Motor neuron (in vitro differentiated cells): ENCODE measurements at regions not wholly inside any gene's neighbourhood (a gene's known extent, or its start where the extent isn't known, plus 50 kb on each side); places are given as distances from the start of the nearest gene placed in this dataset.

Experiments used
- ATAC-seq, 8 experiments: fragments of 200-7000 bp; cut with Tn5 transposase; replicated peaks in 6 of 8; 2 replicates each; pipeline ENCODE4 v1.8.0; 2021; ENCODE audit warnings: mild to moderate bottlenecking in 8 of 8, moderate library complexity in 8 of 8
- H3K27ac ChIP-seq, 2 donors: fragments of 250-450 bp; sonication (Bioruptor Pico); 2 replicates each; pipeline ENCODE4 v1.9.0; 2021; ENCODE audit warnings: antibody characterized with exemption in 2 of 2, mild to moderate bottlenecking in 2 of 2, moderate library complexity in 1 of 2
- H3K4me1 ChIP-seq, 2 donors: fragments of 250-450 bp; sonication (Bioruptor Pico); replicated peaks in 1 of 2; 2 replicates each; pipeline ENCODE4 v1.6.1; 2021; ENCODE audit warnings: antibody characterized with exemption in 2 of 2, mild to moderate bottlenecking in 2 of 2, moderate library complexity in 1 of 2
- H3K4me3 ChIP-seq, 5 donors: fragments of 250-450 bp; sonication (Bioruptor Pico); 2 replicates each; pipeline ENCODE4 v1.9.0; 2021; ENCODE audit warnings: antibody characterized with exemption in 5 of 5, mild to moderate bottlenecking in 5 of 5, moderate library complexity in 4 of 5
- WGBS, 10 experiments: fragments of 450-650 bp; shearing (Covaris generic); methylation state at CpG; one replicate each; pipeline ENCODE4 v1.0.0; 2022; 5-methylcytosine and 5-hydroxymethylcytosine counted together
- in situ Hi-C, 9 experiments: fragments of 400-800 bp; cut with MboI; loops; one replicate each; pipeline ENCODE4 v1.15.0; 2021; ENCODE audit warnings: low sequenced_read_pairs in 9 of 9, low pct_unique_long_range_greater_than_20kb in 2 of 9; ENCODE audit not compliant: unreplicated experiment in 9 of 9

GRCh38 chr3:153753035-153753434, 368.2 kb upstream of the ARHGEF26 start:
- Histone ChIP-seq H3K27ac (no peak overlapping the region), H3K4me3 (no peak overlapping the region), H3K4me1 (no peaks in the 10 kb centered on the region)
- no peak for ATAC-seq
- WGBS, 10 experiments, result 0 to 100% (median 73%) methylated on average over 1 to 2 of the region's 2 CpGs; no CpG with 5 or more reads in 1 of the 10 experiments
- in situ Hi-C loops, result loop anchor here in 4 of 9 experiments (25.0 kb wide), 4 partner anchors 466 to 741 kb away; partner anchors contain the start of gene RAP2B (in 1 of the 4)

DNA sequence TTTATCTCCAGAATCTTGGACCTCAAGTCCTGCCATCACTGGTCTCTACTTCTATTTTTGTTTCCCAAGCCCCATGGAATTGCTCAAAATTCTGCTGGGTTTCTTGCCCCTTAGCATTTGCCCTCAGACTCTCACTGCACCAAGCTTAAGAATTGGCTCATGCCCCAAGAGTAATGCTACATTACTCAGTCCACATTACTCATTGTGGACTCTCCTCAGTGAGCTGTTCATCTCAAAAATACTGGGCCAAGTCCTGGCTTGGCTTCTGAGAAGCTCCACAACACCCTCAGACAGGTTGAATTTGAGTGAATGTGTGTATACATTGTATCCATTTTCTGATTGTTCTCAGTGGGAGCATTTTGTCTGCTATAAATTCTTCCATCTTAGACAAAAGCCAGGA, 364.4 kb upstream of the ARHGEF26 start:
- Histone ChIP-seq H3K4me3 (no peak overlapping the region), H3K4me1 (no peaks in the 10 kb centered on the region), H3K27ac (no peak overlapping the region)
- in situ Hi-C loops, result loop anchor here in 4 of 9 experiments (25.0 kb wide), 4 partner anchors 470 to 745 kb away; partner anchors contain the start of gene RAP2B (in 1 of the 4)
- ATAC-seq, result no peak

DNA sequence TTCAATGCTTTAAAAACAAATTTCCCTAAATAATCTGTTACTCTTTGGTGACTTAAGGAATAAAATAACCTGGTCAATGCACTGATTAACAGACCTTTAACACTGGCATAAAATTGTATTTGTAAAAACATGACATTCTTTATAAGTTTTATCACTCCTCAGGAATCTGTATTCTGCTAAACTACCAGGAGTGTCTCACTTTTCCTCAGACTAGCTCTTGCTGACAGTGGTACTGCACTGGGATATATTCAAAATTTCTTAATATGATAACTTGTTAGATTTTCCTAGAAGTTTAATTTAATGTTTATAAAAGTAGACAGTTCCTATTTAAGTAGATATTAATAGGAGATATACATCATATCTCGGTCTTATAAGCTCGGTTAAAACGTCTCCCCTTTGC, 363.4 kb upstream of the ARHGEF26 start:
- no peaks in the 10 kb centered on the region for H3K4me1 ChIP-seq
- ATAC-seq, result no peak
- no peak overlapping the region for H3K4me3 ChIP-seq
- WGBS, 10 experiments, result 50 to 100% (median 93%) methylated on average over 1 to 3 of the region's 3 CpGs; no CpG with 5 or more reads in 1 of the 10 experiments
- H3K27ac ChIP-seq, result no peak overlapping the region
- in situ Hi-C loops, result loop anchor here in 4 of 9 experiments (25.0 kb wide), 4 partner anchors 471 to 746 kb away; partner anchors contain the start of gene RAP2B (in 1 of the 4)

DNA sequence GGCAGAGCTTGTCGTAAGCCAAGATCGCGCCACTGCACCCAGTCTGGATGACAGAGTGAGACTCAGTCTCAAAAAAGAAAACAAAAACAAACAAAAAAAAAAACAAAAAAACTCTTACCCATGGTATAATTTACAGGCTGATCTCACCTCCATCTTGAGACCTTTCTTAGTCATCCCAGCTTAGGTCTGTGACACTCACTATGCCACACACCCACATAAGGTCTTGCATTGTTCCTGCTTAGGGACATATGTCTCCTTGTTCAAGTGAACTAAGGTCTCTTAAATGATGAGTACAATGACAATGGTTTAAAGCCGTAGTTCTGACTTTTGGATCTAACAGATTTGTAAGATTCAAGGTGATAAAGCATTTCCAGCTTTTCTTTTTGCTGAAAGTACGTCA, 360.2 kb upstream of the ARHGEF26 start:
- 53 to 100% (median 92%) methylated on average over 2 to 5 of the region's 5 CpGs for WGBS, 10 experiments
- in situ Hi-C loops, result loop anchor here in 4 of 9 experiments (25.0 kb wide), 4 partner anchors 474 to 749 kb away; partner anchors contain the start of gene RAP2B (in 1 of the 4)
- no peak for ATAC-seq

GRCh38 chr3:153762411-153763235, 358.6 kb upstream of the ARHGEF26 start:
- in situ Hi-C loops, result loop anchor here in 4 of 9 experiments (25.0 kb wide), 4 partner anchors 475 to 750 kb away; partner anchors contain the start of gene RAP2B (in 1 of the 4)
- ATAC-seq, result no peak
- 50 to 95% (median 86%) methylated on average over 2 to 6 of the region's 6 CpGs for WGBS, 10 experiments

More for the DNA sequence above, 360.2 kb upstream of the ARHGEF26 start:
- no peak overlapping the region for H3K4me3 ChIP-seq
- no peaks in the 10 kb centered on the region for H3K4me1 ChIP-seq
- H3K27ac ChIP-seq, result no peak overlapping the region

GRCh38 chr3:153767601-153768560, 353.3 kb upstream of the ARHGEF26 start:
- 17 to 100% (median 75%) methylated on average over 1 to 8 of the region's 9 CpGs for WGBS, 10 experiments
- Histone ChIP-seq H3K4me1 (no peaks in the 10 kb centered on the region), H3K27ac (no peak overlapping the region), H3K4me3 (no peak overlapping the region)
- ATAC-seq, result no peak
- in situ Hi-C loops, result loop anchor here in 4 of 9 experiments (25.0 kb wide), 4 partner anchors 481 to 756 kb away; partner anchors contain the start of gene RAP2B (in 1 of the 4)

More at GRCh38 chr3:153762411-153763235, 358.6 kb upstream of the ARHGEF26 start:
- Histone ChIP-seq H3K4me1 (no peaks in the 10 kb centered on the region), H3K27ac (no peak overlapping the region), H3K4me3 (no peak overlapping the region)

GRCh38 chr3:153768561-153769469, 352.4 kb upstream of the ARHGEF26 start:
- peak in 7 of 8 experiments; percentile 21 to 96 (median 76) for ATAC-seq
- in situ Hi-C loops, result loop anchor here in 4 of 9 experiments (25.0 kb wide), 4 partner anchors 482 to 757 kb away; partner anchors contain the start of gene RAP2B (in 1 of the 4)
- no peaks in the 10 kb centered on the region for H3K4me1 ChIP-seq
- H3K4me3 ChIP-seq, result no peak overlapping the region
- WGBS, 10 experiments, result 0 to 100% (median 31%) methylated on average over 1 to 3 of the region's 5 CpGs; no CpG with 5 or more reads in 4 of the 10 experiments
- H3K27ac ChIP-seq, result no peak overlapping the region

GRCh38 chr3:153783106-153783505, 338.1 kb upstream of the ARHGEF26 start:
- H3K4me3 ChIP-seq, result no peak overlapping the region
- peaks cover 0 to 8% of the 10 kb centered on the region in 2 donors for H3K4me1 ChIP-seq
- peak in 5 of 8 experiments; percentile 19 to 65 (median 41) for ATAC-seq
- in situ Hi-C loops, result no loop called here
- no peak overlapping the region for H3K27ac ChIP-seq
- 0 to 81% (median 25%) methylated on average over 1 to 2 of the region's 2 CpGs; no CpG with 5 or more reads in 2 of the 10 experiments for WGBS, 10 experiments

DNA sequence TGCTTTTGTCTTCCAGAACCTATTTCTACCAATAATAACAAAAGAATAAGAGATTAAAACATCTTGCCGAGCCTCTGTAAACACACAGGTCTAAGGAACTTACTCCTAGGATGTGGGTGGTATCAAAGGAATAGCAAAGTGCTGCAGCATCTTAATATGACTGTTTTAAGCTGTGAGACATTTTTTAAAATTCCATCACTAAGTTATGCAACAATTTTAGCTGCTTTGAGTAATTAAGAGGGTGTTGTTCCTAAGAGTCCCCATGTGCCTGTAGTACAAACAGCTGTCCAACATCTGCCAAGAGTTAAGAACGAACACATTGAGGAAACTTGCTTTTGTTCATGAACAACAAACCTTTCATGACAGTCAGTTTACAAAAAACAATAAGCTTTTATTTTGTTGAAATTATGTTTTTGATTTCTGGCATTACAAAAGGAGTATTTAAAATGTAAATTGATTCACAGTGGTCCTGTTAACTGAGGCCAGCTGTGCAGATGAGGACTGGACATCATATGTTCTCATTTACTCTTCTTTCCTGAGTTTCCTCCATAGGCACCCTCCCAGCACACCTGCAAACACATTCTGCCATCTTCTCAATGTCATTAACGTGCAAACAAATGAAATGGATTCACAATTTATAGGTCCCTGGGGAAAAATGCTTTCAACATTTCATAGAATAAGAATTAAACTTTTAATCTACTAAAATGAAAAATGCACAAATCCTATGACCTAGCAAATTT, 337.3 kb upstream of the ARHGEF26 start:
- H3K27ac ChIP-seq, result no peak overlapping the region
- in situ Hi-C loops, result no loop called here
- H3K4me3 ChIP-seq, result no peak overlapping the region
- 0 to 88% (median 56%) methylated on average over 1 to 3 of the region's 3 CpGs; no CpG with 5 or more reads in 1 of the 10 experiments for WGBS, 10 experiments
- peak in 2 of 8 experiments; percentile 40 to 51 for ATAC-seq
- peaks cover 0 to 8% of the 10 kb centered on the region in 2 donors for H3K4me1 ChIP-seq

DNA sequence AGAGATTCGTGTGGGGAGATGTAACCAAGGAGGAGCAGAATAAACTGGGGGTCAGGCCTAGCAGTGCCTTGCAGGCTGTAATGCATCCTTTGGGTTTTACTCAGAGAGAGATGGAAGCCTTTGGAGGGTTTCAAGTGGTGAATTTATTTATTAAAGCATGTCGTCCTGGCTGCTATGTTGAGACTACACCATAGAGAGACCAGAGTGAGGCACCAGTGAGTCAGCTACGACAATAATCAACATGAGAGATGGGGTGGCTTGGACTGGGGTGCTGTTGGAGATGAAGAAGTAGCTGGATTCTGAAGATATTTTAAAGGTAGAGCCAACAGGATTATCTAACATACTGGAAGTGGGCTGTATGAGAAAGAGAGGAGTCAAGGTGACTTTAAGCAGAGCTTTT, 335.3 kb upstream of the ARHGEF26 start:
- 40 to 100% (median 73%) methylated on average over 1 to 3 of the region's 3 CpGs; no CpG with 5 or more reads in 3 of the 10 experiments for WGBS, 10 experiments
- Histone ChIP-seq H3K4me1 (peaks cover 0 to 8% of the 10 kb centered on the region in 2 donors), H3K4me3 (no peak overlapping the region), H3K27ac (no peak overlapping the region)
- no peak for ATAC-seq
- in situ Hi-C loops, result no loop called here

- whole genome bisulfite sequencing, 10 experiments, result 40 to 100% (median 61%) methylated on average over 1 to 3 of the region's 3 CpGs; no CpG with 5 or more reads in 4 of the 10 experiments
- in situ Hi-C loops, result no loop called here
- no peak overlapping the region for H3K27ac ChIP-seq
- H3K4me1 ChIP-seq, result peaks cover 0 to 5% of the 10 kb centered on the region in 2 donors
- no peak for ATAC-seq
- H3K4me3 ChIP-seq, result no peak overlapping the region
Observed at GRCh38 chr3:153789380-153789779, 331.8 kb upstream of the ARHGEF26 start.
